BJ (cell line): ENCODE measurements at regions not wholly inside any gene's neighbourhood (a gene's known extent, or its start where the extent isn't known, plus 50 kb on each side); places are given as distances from the start of the nearest gene placed in this dataset.
"Not testable (repeated sequence)": the region's sequence is repeated elsewhere in the genome, so short reads cannot be mapped to it uniquely, and the experiment has no call there.

Source experiments
- CTCF ChIA-PET: fragments of 350-600 bp; formaldehyde crosslinking; extraction: SDS; loops from one replicate; lab custom pipeline; 2021; ENCODE audit warnings: antibody characterized with exemption, inconsistent platforms; lab: Yijun Ruan, JAX
- POLR2A ChIA-PET: fragments of 300-600 bp; sonication (Branson Sonifier 250); formaldehyde crosslinking; extraction: SDS; loops from one replicate; lab custom pipeline; 2021; ENCODE audit warnings: antibody characterized with exemption; lab: Charles Lee
- DNase-seq: peaks from one replicate; pipeline ENCODE4 v3.0.0-alpha.2; 2011; ENCODE audit warnings: low read depth
- H3K27me3 ChIP-seq: 2 replicates; pipeline ENCODE4 v1.6.0; 2011; ENCODE audit warnings: low read length; ENCODE audit not compliant: control insufficient read depth, insufficient read depth
- H3K36me3 ChIP-seq: 2 replicates; pipeline ENCODE4 v1.5.1; 2011; ENCODE audit warnings: low read length; ENCODE audit not compliant: control insufficient read depth, insufficient read depth
- H3K4me3 ChIP-seq: 2 replicates; pipeline ENCODE4 v1.5.1; 2011; ENCODE audit warnings: low read depth, mild to moderate bottlenecking, control low read depth, low read length
- CTCF ChIP-seq: IDR thresholded peaks from 2 replicates; pipeline ENCODE4 v1.5.1; 2011; ENCODE audit warnings: low read depth, mild to moderate bottlenecking, control low read depth, inconsistent platforms, low read length, moderate library complexity; ENCODE audit not compliant: insufficient read depth

- no peaks in the 10 kb centered on the region for H3K27me3 ChIP-seq
- H3K36me3 ChIP-seq = no peaks in the 10 kb centered on the region
- DNase-seq = no peak
- no peak for TF ChIP-seq CTCF
- POLR2A ChIA-PET = no interaction called here
- no peak overlapping the region for H3K4me3 ChIP-seq
- CTCF ChIA-PET = interaction anchor here (1.0 to 1.4 kb wide), 2 partner anchors 9 to 12 kb away, joined by 3 to 4 read pairs; no protein-coding TSS in a partner anchor
Observed at GRCh38 chr2:133643863-133644262, 75.6 kb upstream of the NCKAP5 start.

GRCh38 chr2:133644846-133645245 lies 76.6 kb upstream of the NCKAP5 start:
- ChIA-PET CTCF (interaction anchor here (1.0 to 1.4 kb wide), 2 partner anchors 10 to 13 kb away, joined by 3 to 4 read pairs; no protein-coding TSS in a partner anchor), POLR2A (no interaction called here)
- H3K27me3 ChIP-seq = no peaks in the 10 kb centered on the region
- DNase-seq = no peak
- no peak overlapping the region for H3K4me3 ChIP-seq
- TF ChIP-seq CTCF = no peak
- no peaks in the 10 kb centered on the region for H3K36me3 ChIP-seq

- CTCF ChIA-PET = interaction anchor here (0.6 kb wide), 1 partner anchor 27 kb away, joined by 3 read pairs; no protein-coding TSS in a partner anchor
- POLR2A ChIA-PET, H3K27me3 ChIP-seq, H3K4me3 ChIP-seq, H3K36me3 ChIP-seq, DNase-seq: not testable (repeated sequence)
Observed at GRCh38 chr2:133647386-133647785, 79.1 kb upstream of the NCKAP5 start.

- Histone ChIP-seq H3K4me3 (no peak overlapping the region), H3K27me3 (no peaks in the 10 kb centered on the region; the same call in 1 of the 2 replicates), H3K36me3 (no peaks in the 10 kb centered on the region)
- POLR2A ChIA-PET = no interaction called here
- no peak for TF ChIP-seq CTCF
- CTCF ChIA-PET = no interaction called here
- DNase-seq = no peak
Observed at GRCh38 chr2:133651861-133652260, 83.6 kb upstream of the NCKAP5 start.

- ChIA-PET POLR2A (no interaction called here), CTCF (no interaction called here)
- Histone ChIP-seq H3K27me3 (no peaks in the 10 kb centered on the region; the same call in 1 of the 2 replicates), H3K4me3 (no peak overlapping the region), H3K36me3 (no peaks in the 10 kb centered on the region)
- no peak for DNase-seq
- no peak for TF ChIP-seq CTCF
Observed at GRCh38 chr2:133652398-133652797, 84.1 kb upstream of the NCKAP5 start.

GRCh38 chr2:133653056-133653455 lies 84.8 kb upstream of the NCKAP5 start:
- CTCF ChIA-PET = no interaction called here
- no peak overlapping the region for H3K4me3 ChIP-seq
- TF ChIP-seq CTCF = no peak
- POLR2A ChIA-PET = no interaction called here
- H3K36me3 ChIP-seq = no peaks in the 10 kb centered on the region
- no peak for DNase-seq
- no peaks in the 10 kb centered on the region; the same call in 1 of the 2 replicates for H3K27me3 ChIP-seq
